GM18873 (cell line): ENCODE measurements at regions not wholly inside any gene's neighbourhood (a gene's known extent, or its start where the extent isn't known, plus 50 kb on each side); places are given as distances from the start of the nearest gene placed in this dataset.
"Not testable (repeated sequence)": the region's sequence is repeated elsewhere in the genome, so short reads cannot be mapped to it uniquely, and the experiment has no call there.

Experiments
- ATAC-seq: cut with Tn5 transposase; IDR thresholded peaks from one replicate; pipeline ENCODE4 v1.9.1; 2021; ENCODE audit warnings: mild to moderate bottlenecking, moderate library complexity, moderate number of reproducible peaks; ENCODE audit not compliant: unreplicated experiment, low FRiP score

GRCh38 chr20:20802328-20802727 is 89.9 kb upstream of the RALGAPA2 start:
- ATAC-seq, result no peak

- no peak for ATAC-seq
Observed at GRCh38 chr20:20799716-20800312, 87.4 kb upstream of the RALGAPA2 start.

- no peak for ATAC-seq
Observed at GRCh38 chr20:20797521-20798310, 85.3 kb upstream of the RALGAPA2 start.

GRCh38 chr20:20796766-20797440 is 84.5 kb upstream of the RALGAPA2 start:
- no peak for ATAC-seq

GRCh38 chr20:20795721-20796120 is 83.3 kb upstream of the RALGAPA2 start:
- ATAC-seq, result no peak

- no peak for ATAC-seq
Observed at GRCh38 chr20:20795119-20795518, 82.7 kb upstream of the RALGAPA2 start.

GRCh38 chr20:20793591-20793990 is 81.1 kb upstream of the RALGAPA2 start:
- no peak for ATAC-seq

- ATAC-seq, result no peak
Observed at GRCh38 chr20:20791664-20792568, 79.5 kb upstream of the RALGAPA2 start.

GRCh38 chr20:20788308-20788707 is 75.9 kb upstream of the RALGAPA2 start:
- ATAC-seq, result no peak

- no peak for ATAC-seq
Observed at GRCh38 chr20:20786428-20786827, 74.0 kb upstream of the RALGAPA2 start.

GRCh38 chr20:20785226-20785625 is 72.8 kb upstream of the RALGAPA2 start:
- no peak for ATAC-seq

GRCh38 chr20:20784450-20784849 is 72.0 kb upstream of the RALGAPA2 start:
- ATAC-seq, result not testable (repeated sequence)

GRCh38 chr20:20783450-20783849 is 71.0 kb upstream of the RALGAPA2 start:
- ATAC-seq, result no peak

- no peak for ATAC-seq
Observed at GRCh38 chr20:20782755-20783154, 70.3 kb upstream of the RALGAPA2 start.

GRCh38 chr20:20782231-20782630 is 69.8 kb upstream of the RALGAPA2 start:
- ATAC-seq, result no peak

- ATAC-seq, result no peak
Observed at GRCh38 chr20:20781029-20781428, 68.6 kb upstream of the RALGAPA2 start.

- ATAC-seq, result no peak
Observed at GRCh38 chr20:20780127-20780824, 67.8 kb upstream of the RALGAPA2 start.

- no peak for ATAC-seq
Observed at GRCh38 chr20:20778676-20779075, 66.2 kb upstream of the RALGAPA2 start.

- ATAC-seq, result no peak
Observed at GRCh38 chr20:20772497-20773085, 60.1 kb upstream of the RALGAPA2 start.
